K562 (cell line): ENCODE measurements at regions not wholly inside any gene's neighbourhood (a gene's known extent, or its start where the extent isn't known, plus 50 kb on each side); places are given as distances from the start of the nearest gene placed in this dataset.

Experiments used
- ATAC-seq: fragments of 200-7000 bp; cut with Tn5 transposase; 3 replicates; pipeline ENCODE4 v1.9.1; 2020; ENCODE audit warnings: moderate library complexity
- BruUV-seq: library from RNA; stranded (reverse); fragments of 400-500 nt; replicated peaks from 2 replicates; lab custom pipeline; 2021; lab: Mats Ljungman, UMichigan
- CTCF ChIA-PET: fragments of 300-600 bp; formaldehyde crosslinking; extraction: SDS; loops from one replicate; lab custom pipeline; 2021; ENCODE audit warnings: low intra/inter-chr PET ratio; lab: Yijun Ruan, JAX
- POLR2A ChIA-PET: fragments of 300-600, 350-650 bp; sonication (Branson Sonifier 250); formaldehyde crosslinking; extraction: SDS; loops from one replicate; lab custom pipeline; 2021; ENCODE audit warnings: antibody characterized with exemption, inconsistent platforms; lab: Yijun Ruan, JAX
- DNase-seq, 4 experiments: peaks; one replicate each; pipeline versions ENCODE4 v3.0.0 to v3.0.0-alpha.2; 2011 to 2018; ENCODE audit warnings: low spot score in 3 of 4, mixed read lengths in 3 of 4; ENCODE audit errors: extremely low read depth in 1 of 4
- FAIRE-seq: peaks from 2 replicates; lab custom pipeline; 2011; peaks lifted over from hg19 to GRCh38; lab: Jason Lieb, UNC
- H2AFZ ChIP-seq: 2 replicates; pipeline ENCODE4 v1.6.0; 2011; ENCODE audit warnings: low read depth, low read length, control low read depth, inconsistent platforms
- H3K27ac ChIP-seq: fragments of 200-600 bp; 3 replicates; pipeline ENCODE4 v1.8.0; 2011; ENCODE audit warnings: low read depth, mild to moderate bottlenecking, control low read depth, inconsistent platforms, low read length, moderate library complexity, mixed read lengths; ENCODE audit errors: extremely low read depth
- H3K27me3 ChIP-seq, 2 experiments: fragments of 300-600 bp in 1 of 2; 2 replicates in 1 of 2; 3 replicates in 1 of 2; pipeline versions ENCODE4 v1.6.0 to v1.8.0; 2011; ENCODE audit warnings: inconsistent platforms in 2 of 2, low read length in 2 of 2, mild to moderate bottlenecking in 1 of 2, mixed read lengths in 1 of 2, moderate library complexity in 1 of 2; ENCODE audit not compliant: control insufficient read depth in 2 of 2, insufficient read depth in 2 of 2
- H3K36me3 ChIP-seq: fragments of 300-600 bp; 3 replicates; pipeline ENCODE4 v1.8.0; 2011; ENCODE audit warnings: mild to moderate bottlenecking, low read length, inconsistent platforms; ENCODE audit not compliant: control insufficient read depth, insufficient read depth
- H3K4me1 ChIP-seq, 2 experiments: fragments of 200-600 bp in 1 of 2; replicated peaks in 1 of 2; 2 replicates in 1 of 2; 3 replicates in 1 of 2; pipeline versions ENCODE4 v1.5.1 to v1.8.0; 2011; ENCODE audit warnings: inconsistent platforms in 2 of 2, low read length in 2 of 2, mild to moderate bottlenecking in 1 of 2, mixed read lengths in 1 of 2, moderate library complexity in 1 of 2; ENCODE audit not compliant: control insufficient read depth in 2 of 2, insufficient read depth in 2 of 2
- H3K4me2 ChIP-seq: 2 replicates; pipeline ENCODE4 v1.6.1; 2011; ENCODE audit warnings: low read length, control low read depth, inconsistent platforms, mixed read lengths; ENCODE audit not compliant: insufficient read depth
- H3K4me3 ChIP-seq: fragments of 200-600 bp; sonication (generic), shearing (Covaris generic); 2 replicates; pipeline ENCODE4 v1.5.1; 2016; ENCODE audit warnings: control low read depth, inconsistent platforms
- H3K79me2 ChIP-seq: fragments of 200-600 bp; 3 replicates; pipeline ENCODE4 v1.8.0; 2011; ENCODE audit warnings: low read length, inconsistent platforms; ENCODE audit not compliant: control insufficient read depth, insufficient read depth
- H3K9ac ChIP-seq, 2 experiments: 2 replicates each; pipeline versions ENCODE4 v1.6.0 to v1.6.1; 2011; ENCODE audit warnings: low read depth in 2 of 2, low read length in 2 of 2, control low read depth in 1 of 2, inconsistent platforms in 1 of 2, mild to moderate bottlenecking in 1 of 2, mixed read lengths in 1 of 2; ENCODE audit not compliant: insufficient read depth in 1 of 2
- H3K9me1 ChIP-seq: one replicate; pipeline ENCODE4 v1.6.0; 2011; ENCODE audit warnings: inconsistent platforms, mild to moderate bottlenecking, low read length, moderate library complexity; ENCODE audit not compliant: control insufficient read depth, insufficient read depth
- H3K9me3 ChIP-seq: replicated peaks from 2 replicates; pipeline ENCODE4 v1.5.1; 2011; ENCODE audit warnings: low read depth, low read length, inconsistent platforms; ENCODE audit not compliant: control insufficient read depth, insufficient read depth
- H4K20me1 ChIP-seq: replicated peaks from 2 replicates; pipeline ENCODE4 v1.6.1; 2011; ENCODE audit warnings: low read length, inconsistent platforms, mixed read lengths; ENCODE audit not compliant: control insufficient read depth, insufficient read depth
- BDP1 ChIP-seq: IDR thresholded peaks from 3 replicates; pipeline ENCODE4 v1.6.1; 2011; ENCODE audit not compliant: insufficient read length, insufficient read depth
- DNMT1 ChIP-seq: fragments of 450-650 bp; IDR thresholded peaks from 2 replicates; pipeline ENCODE4 v1.6.1; 2016; ENCODE audit warnings: antibody characterized with exemption, mild to moderate bottlenecking
- FOS ChIP-seq: IDR thresholded peaks from 3 replicates; pipeline ENCODE4 v1.6.1; 2011; ENCODE audit not compliant: insufficient read length; ENCODE audit errors: extremely low read depth
- GTF2E2 ChIP-seq: fragments of 200-800 bp; sonication (Bioruptor generic); IDR thresholded peaks from 2 replicates; pipeline ENCODE4 v1.6.1; 2016; ENCODE audit warnings: missing genetic modification characterization, missing compliant biosample characterization
- HEY1 ChIP-seq: fragments of 250-450 bp; sonication (Bioruptor Pico); IDR thresholded peaks from 2 replicates; pipeline ENCODE4 v1.5.0; 2020; ENCODE audit warnings: mild to moderate bottlenecking, moderate library complexity, borderline replicate concordance
- MCM5 ChIP-seq: fragments of 450-650 bp; IDR thresholded peaks from 2 replicates; pipeline ENCODE4 v1.6.1; 2016; ENCODE audit warnings: low read depth
- RBM34 ChIP-seq: fragments of 200-400 bp; formaldehyde crosslinking; IDR thresholded peaks from 2 replicates; pipeline ENCODE4 v1.6.1; 2018; ENCODE audit warnings: low read length, borderline replicate concordance; ENCODE audit not compliant: insufficient read depth
- SMARCA4 ChIP-seq: fragments of 450-650 bp; IDR thresholded peaks from 2 replicates; pipeline ENCODE4 v1.6.1; 2016
- TAL1 ChIP-seq: fragments of 450-650 bp; IDR thresholded peaks from 2 replicates; pipeline ENCODE4 v1.6.1; 2016; ENCODE audit warnings: mild to moderate bottlenecking
- ZNF830 ChIP-seq: fragments of 250-450 bp; sonication (Bioruptor Pico); IDR thresholded peaks from 2 replicates; pipeline ENCODE4 v1.5.0; 2021; ENCODE audit warnings: mild to moderate bottlenecking
- WGBS: fragments of 100-300 bp; shearing (Covaris generic); methylation state at CpG from one replicate; pipeline ENCODE4 v1.1.6; 2016; ENCODE audit warnings: low coverage, mixed read lengths; ENCODE audit not compliant: insufficient coverage; ENCODE audit errors: missing lambda C conversion rate; 5-methylcytosine and 5-hydroxymethylcytosine counted together
- in situ Hi-C: fragments of 300-500 bp; cut with MboI; formaldehyde crosslinking; loops from 4 replicates; pipeline ENCODE4 v1.15.0; 2018; ENCODE audit warnings: inconsistent platforms, mixed read lengths
- intact Hi-C: fragments of 100-400 bp; cut with micrococcal nuclease; formaldehyde crosslinking; loops from 2 replicates; pipeline ENCODE4 v1.14.2; 2022
- TF ChIP-seq, protein P1 (sequence below): fragments of 250-450 bp; sonication (Bioruptor Pico); IDR thresholded peaks from 2 replicates; pipeline ENCODE4 v1.8.0; 2021; ENCODE audit warnings: moderate library complexity, mild to moderate bottlenecking, inconsistent platforms
- TF ChIP-seq, protein P2 (sequence below): fragments of 250-450 bp; sonication (Bioruptor Pico); IDR thresholded peaks from 2 replicates; pipeline ENCODE4 v1.8.0; 2022; ENCODE audit warnings: inconsistent platforms
- TF ChIP-seq, protein P3 (sequence below): fragments of 250-450 bp; sonication (Bioruptor Pico); IDR thresholded peaks from 2 replicates; pipeline ENCODE4 v1.9.0; 2021; ENCODE audit warnings: mild to moderate bottlenecking
- TF ChIP-seq, protein P4 (sequence below), 3 experiments: fragments of 200-800 bp in 1 of 3; fragments of 250-450 bp in 1 of 3; fragments of 450-650 bp in 1 of 3; sonication (Bioruptor Pico) in 1 of 3; sonication (Bioruptor generic) in 1 of 3; formaldehyde crosslinking in 1 of 3; IDR thresholded peaks; 2 replicates each; pipeline versions ENCODE4 v1.6.1 to v1.8.0; 2016 to 2022; ENCODE audit warnings: mild to moderate bottlenecking in 2 of 3, missing genetic modification characterization in 2 of 3, missing compliant biosample characterization in 1 of 3, moderate library complexity in 1 of 3
- TF ChIP-seq, protein P5 (sequence below), 3 experiments: IDR thresholded peaks in 2 of 3; conservative IDR thresholded peaks in 1 of 3; 2 replicates each; pipeline ENCODE4 v1.5.1; 2011 to 2012; ENCODE audit warnings: low read length in 3 of 3, mild to moderate bottlenecking in 3 of 3, control low read depth in 2 of 3, improper control_type of control experiment in 1 of 3, inconsistent platforms in 1 of 3, low read depth in 1 of 3, mixed read lengths in 1 of 3, moderate library complexity in 1 of 3; ENCODE audit not compliant: insufficient read depth in 2 of 3

DNA sequence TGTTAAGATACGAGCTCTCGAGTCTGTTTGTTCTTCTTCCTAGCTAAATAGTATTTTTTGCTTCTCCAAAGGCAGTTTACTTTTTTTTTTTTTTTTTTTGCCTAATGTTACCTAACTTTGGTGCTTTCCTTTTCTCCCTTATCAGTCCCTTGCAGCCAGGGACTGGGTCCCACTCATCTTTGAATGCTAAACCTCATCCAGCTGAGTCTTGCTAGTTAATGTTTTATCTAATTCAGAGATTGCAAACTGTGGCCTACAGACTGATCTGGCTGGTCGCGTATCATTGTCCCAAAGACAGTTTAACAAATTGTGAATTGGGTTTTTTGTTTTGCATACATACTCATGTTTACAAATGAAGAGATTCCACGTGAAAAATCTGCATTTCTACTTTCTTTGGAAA is 95.7 kb upstream of the EFNA5 start:
- no peaks in the 10 kb centered on the region for H4K20me1 ChIP-seq
- WGBS = 0% methylated on average over 5 of the region's 5 CpGs
- ATAC-seq (no peak), DNase-seq (no peak), FAIRE-seq (no peak)
- H3K36me3 ChIP-seq = no peaks in the 10 kb centered on the region
- intact Hi-C loops = no loop called here
- TF ChIP-seq, protein P1, sequence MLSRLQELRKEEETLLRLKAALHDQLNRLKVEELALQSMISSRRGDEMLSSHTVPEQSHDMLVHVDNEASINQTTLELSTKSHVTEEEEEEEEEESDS (CRISPR knock-in tag) = no peak
- no peak for TF ChIP-seq FOS
- TF ChIP-seq HEY1 = no peak
- TF ChIP-seq, protein P2, sequence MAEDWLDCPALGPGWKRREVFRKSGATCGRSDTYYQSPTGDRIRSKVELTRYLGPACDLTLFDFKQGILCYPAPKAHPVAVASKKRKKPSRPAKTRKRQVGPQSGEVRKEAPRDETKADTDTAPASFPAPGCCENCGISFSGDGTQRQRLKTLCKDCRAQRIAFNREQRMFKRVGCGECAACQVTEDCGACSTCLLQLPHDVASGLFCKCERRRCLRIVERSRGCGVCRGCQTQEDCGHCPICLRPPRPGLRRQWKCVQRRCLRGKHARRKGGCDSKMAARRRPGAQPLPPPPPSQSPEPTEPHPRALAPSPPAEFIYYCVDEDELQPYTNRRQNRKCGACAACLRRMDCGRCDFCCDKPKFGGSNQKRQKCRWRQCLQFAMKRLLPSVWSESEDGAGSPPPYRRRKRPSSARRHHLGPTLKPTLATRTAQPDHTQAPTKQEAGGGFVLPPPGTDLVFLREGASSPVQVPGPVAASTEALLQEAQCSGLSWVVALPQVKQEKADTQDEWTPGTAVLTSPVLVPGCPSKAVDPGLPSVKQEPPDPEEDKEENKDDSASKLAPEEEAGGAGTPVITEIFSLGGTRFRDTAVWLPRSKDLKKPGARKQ (CRISPR knock-in tag) = no peak
- TF ChIP-seq, protein P3, sequence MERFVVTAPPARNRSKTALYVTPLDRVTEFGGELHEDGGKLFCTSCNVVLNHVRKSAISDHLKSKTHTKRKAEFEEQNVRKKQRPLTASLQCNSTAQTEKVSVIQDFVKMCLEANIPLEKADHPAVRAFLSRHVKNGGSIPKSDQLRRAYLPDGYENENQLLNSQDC (CRISPR knock-in tag) = no peak
- TF ChIP-seq ZNF830 (CRISPR knock-in tag) = no peak
- TF ChIP-seq, protein P4, sequence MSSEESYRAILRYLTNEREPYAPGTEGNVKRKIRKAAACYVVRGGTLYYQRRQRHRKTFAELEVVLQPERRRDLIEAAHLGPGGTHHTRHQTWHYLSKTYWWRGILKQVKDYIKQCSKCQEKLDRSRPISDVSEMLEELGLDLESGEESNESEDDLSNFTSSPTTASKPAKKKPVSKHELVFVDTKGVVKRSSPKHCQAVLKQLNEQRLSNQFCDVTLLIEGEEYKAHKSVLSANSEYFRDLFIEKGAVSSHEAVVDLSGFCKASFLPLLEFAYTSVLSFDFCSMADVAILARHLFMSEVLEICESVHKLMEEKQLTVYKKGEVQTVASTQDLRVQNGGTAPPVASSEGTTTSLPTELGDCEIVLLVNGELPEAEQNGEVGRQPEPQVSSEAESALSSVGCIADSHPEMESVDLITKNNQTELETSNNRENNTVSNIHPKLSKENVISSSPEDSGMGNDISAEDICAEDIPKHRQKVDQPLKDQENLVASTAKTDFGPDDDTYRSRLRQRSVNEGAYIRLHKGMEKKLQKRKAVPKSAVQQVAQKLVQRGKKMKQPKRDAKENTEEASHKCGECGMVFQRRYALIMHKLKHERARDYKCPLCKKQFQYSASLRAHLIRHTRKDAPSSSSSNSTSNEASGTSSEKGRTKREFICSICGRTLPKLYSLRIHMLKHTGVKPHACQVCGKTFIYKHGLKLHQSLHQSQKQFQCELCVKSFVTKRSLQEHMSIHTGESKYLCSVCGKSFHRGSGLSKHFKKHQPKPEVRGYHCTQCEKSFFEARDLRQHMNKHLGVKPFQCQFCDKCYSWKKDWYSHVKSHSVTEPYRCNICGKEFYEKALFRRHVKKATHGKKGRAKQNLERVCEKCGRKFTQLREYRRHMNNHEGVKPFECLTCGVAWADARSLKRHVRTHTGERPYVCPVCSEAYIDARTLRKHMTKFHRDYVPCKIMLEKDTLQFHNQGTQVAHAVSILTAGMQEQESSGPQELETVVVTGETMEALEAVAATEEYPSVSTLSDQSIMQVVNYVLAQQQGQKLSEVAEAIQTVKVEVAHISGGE (CRISPR knock-in tag; IDR thresholded peaks at IDR 0.05) = no peak
- TF ChIP-seq BDP1 = no peak
- TF ChIP-seq RBM34 = no peak
- TF ChIP-seq TAL1 = no peak
- TF ChIP-seq GTF2E2 (tag) = no peak
- TF ChIP-seq, protein P5, sequence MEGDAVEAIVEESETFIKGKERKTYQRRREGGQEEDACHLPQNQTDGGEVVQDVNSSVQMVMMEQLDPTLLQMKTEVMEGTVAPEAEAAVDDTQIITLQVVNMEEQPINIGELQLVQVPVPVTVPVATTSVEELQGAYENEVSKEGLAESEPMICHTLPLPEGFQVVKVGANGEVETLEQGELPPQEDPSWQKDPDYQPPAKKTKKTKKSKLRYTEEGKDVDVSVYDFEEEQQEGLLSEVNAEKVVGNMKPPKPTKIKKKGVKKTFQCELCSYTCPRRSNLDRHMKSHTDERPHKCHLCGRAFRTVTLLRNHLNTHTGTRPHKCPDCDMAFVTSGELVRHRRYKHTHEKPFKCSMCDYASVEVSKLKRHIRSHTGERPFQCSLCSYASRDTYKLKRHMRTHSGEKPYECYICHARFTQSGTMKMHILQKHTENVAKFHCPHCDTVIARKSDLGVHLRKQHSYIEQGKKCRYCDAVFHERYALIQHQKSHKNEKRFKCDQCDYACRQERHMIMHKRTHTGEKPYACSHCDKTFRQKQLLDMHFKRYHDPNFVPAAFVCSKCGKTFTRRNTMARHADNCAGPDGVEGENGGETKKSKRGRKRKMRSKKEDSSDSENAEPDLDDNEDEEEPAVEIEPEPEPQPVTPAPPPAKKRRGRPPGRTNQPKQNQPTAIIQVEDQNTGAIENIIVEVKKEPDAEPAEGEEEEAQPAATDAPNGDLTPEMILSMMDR (IDR thresholded peaks at IDR 0.05 in 2 of 3, conservative IDR thresholded peaks at IDR 0.05 in 1 of 3; ENCODE audit: insufficient read depth in 2 of 3, low read depth in 1 of 3, low read length in 3 of 3) = no peak
- TF ChIP-seq DNMT1 = no peak
- no peak for TF ChIP-seq MCM5
- TF ChIP-seq SMARCA4 = no peak
- H3K4me2 ChIP-seq = no peak overlapping the region
- H3K9ac ChIP-seq = no peak overlapping the region
- H3K27ac ChIP-seq = no peak overlapping the region
- no peaks in the 10 kb centered on the region for H3K27me3 ChIP-seq
- no peaks in the 10 kb centered on the region for H3K9me1 ChIP-seq
- BruUV-seq = no TSS peak
- H2AFZ ChIP-seq = no peak overlapping the region
- H3K4me1 ChIP-seq = no peaks in the 10 kb centered on the region
- in situ Hi-C loops = no loop called here
- 0 out of 2 replicates have a peak, but pooled peaks cover 2% of the 10 kb centered on the region for H3K9me3 ChIP-seq
- ChIA-PET CTCF (no interaction called here), POLR2A (no interaction called here)
- H3K4me3 ChIP-seq = no peak overlapping the region
- H3K79me2 ChIP-seq = no peaks in the 10 kb centered on the region
